H1 (cell line): ENCODE measurements at regions not wholly inside any gene's neighbourhood (a gene's known extent, or its start where the extent isn't known, plus 50 kb on each side); places are given as distances from the start of the nearest gene placed in this dataset.

Experiments used
- CTCF ChIA-PET: fragments of 300-600 bp; sonication (Branson Sonifier 250); formaldehyde crosslinking; loops from one replicate; lab custom pipeline; 2021; ENCODE audit not compliant: partially characterized antibody; lab: Charles Lee
- POLR2A ChIA-PET: fragments of 300-600 bp; sonication (Branson Sonifier 250); formaldehyde crosslinking; loops from one replicate; lab custom pipeline; 2021; ENCODE audit warnings: inconsistent platforms; ENCODE audit not compliant: partially characterized antibody; lab: Charles Lee
- DNase-seq, 2 experiments: peaks; one replicate each; pipeline versions ENCODE4 v3.0.0 to v3.0.0-alpha.2; 2010 to 2022; ENCODE audit warnings: low spot score in 2 of 2, low read depth in 1 of 2, mixed read lengths in 1 of 2
- FAIRE-seq: peaks from 2 replicates; lab custom pipeline; 2011; peaks lifted over from hg19 to GRCh38; lab: Jason Lieb, UNC
- H2AFZ ChIP-seq: 2 replicates; pipeline ENCODE4 v1.8.1; 2012; ENCODE audit warnings: low read length, inconsistent platforms
- H2AK5ac ChIP-seq: 2 replicates; pipeline ENCODE4 v1.6.1; 2013; ENCODE audit warnings: low read depth, low read length
- H2BK120ac ChIP-seq: replicated peaks from 2 replicates; pipeline ENCODE3; 2013; ENCODE audit warnings: low read depth, low read length, inconsistent platforms
- H2BK12ac ChIP-seq: 2 replicates; pipeline ENCODE4 v1.6.1; 2013; ENCODE audit warnings: low read depth, low read length
- H2BK15ac ChIP-seq: 2 replicates; pipeline ENCODE4 v1.6.1; 2013; ENCODE audit warnings: low read length
- H2BK20ac ChIP-seq: 2 replicates; pipeline ENCODE4 v1.6.1; 2013; ENCODE audit warnings: low read length
- H2BK5ac ChIP-seq: 2 replicates; pipeline ENCODE4 v1.6.1; 2013; ENCODE audit warnings: low read depth, low read length
- H3K14ac ChIP-seq: 2 replicates; pipeline ENCODE4 v1.6.1; 2013; ENCODE audit warnings: inconsistent platforms; ENCODE audit not compliant: insufficient read length
- H3K18ac ChIP-seq: 2 replicates; pipeline ENCODE4 v1.6.1; 2013; ENCODE audit warnings: low read length; ENCODE audit errors: extremely low read depth
- H3K23ac ChIP-seq: 2 replicates; pipeline ENCODE4 v1.6.1; 2013; ENCODE audit warnings: inconsistent platforms; ENCODE audit not compliant: insufficient read length
- H3K23me2 ChIP-seq: 2 replicates; pipeline ENCODE4 v1.6.1; 2013; ENCODE audit warnings: low read depth, low read length
- H3K27ac ChIP-seq: 2 replicates; pipeline ENCODE4 v1.6.1; 2011; ENCODE audit warnings: low read depth, low read length, inconsistent platforms
- H3K27me3 ChIP-seq, 4 experiments: replicated peaks in 1 of 4; 1 replicate in 1 of 4; 2 replicates in 3 of 4; pipeline versions ENCODE4 v1.6.1 to v1.8.1; 2011 to 2013; ENCODE audit warnings: low read length in 3 of 4, mild to moderate bottlenecking in 3 of 4, inconsistent platforms in 2 of 4, mixed read lengths in 2 of 4, moderate library complexity in 1 of 4; ENCODE audit not compliant: control insufficient read depth in 3 of 4, insufficient read depth in 3 of 4; ENCODE audit errors: extremely low read depth in 1 of 4
- H3K36me3 ChIP-seq, 4 experiments: 2 replicates each; pipeline versions ENCODE4 v1.6.1 to v1.8.1; 2011 to 2013; ENCODE audit warnings: mild to moderate bottlenecking in 4 of 4, low read length in 3 of 4, moderate library complexity in 2 of 4, control low read depth in 1 of 4, inconsistent platforms in 1 of 4; ENCODE audit not compliant: insufficient read depth in 4 of 4, control insufficient read depth in 2 of 4
- H3K4ac ChIP-seq: replicated peaks from 2 replicates; pipeline ENCODE3; 2013; ENCODE audit warnings: low read length, low read depth, mixed read lengths, inconsistent platforms; ENCODE audit not compliant: insufficient read length
- H3K4me1 ChIP-seq, 4 experiments: replicated peaks in 1 of 4; 1 replicate in 1 of 4; 2 replicates in 3 of 4; pipeline versions ENCODE4 v1.6.1 to v1.8.1; 2011 to 2013; ENCODE audit warnings: low read length in 3 of 4, inconsistent platforms in 2 of 4, mixed read lengths in 1 of 4; ENCODE audit not compliant: insufficient read depth in 4 of 4, control insufficient read depth in 3 of 4
- H3K4me2 ChIP-seq, 2 experiments: 2 replicates each; pipeline versions ENCODE4 v1.6.1 to v1.8.1; 2011 to 2013; ENCODE audit warnings: low read depth in 2 of 2, low read length in 2 of 2, control low read depth in 1 of 2, inconsistent platforms in 1 of 2, mild to moderate bottlenecking in 1 of 2; ENCODE audit not compliant: insufficient read depth in 1 of 2
- H3K4me3 ChIP-seq, 4 experiments: fragments of 200-600, 300-600 bp in 1 of 4; sonication (generic), shearing (Covaris generic), sonication (Bioruptor Twin) in 1 of 4; 2 replicates each; pipeline versions ENCODE4 v1.5.1 to v1.8.1; 2011 to 2016; ENCODE audit warnings: low read length in 4 of 4, low read depth in 3 of 4, control low read depth in 2 of 4, inconsistent platforms in 2 of 4, mild to moderate bottlenecking in 2 of 4, mixed read lengths in 1 of 4, moderate library complexity in 1 of 4; ENCODE audit not compliant: insufficient read depth in 2 of 4; ENCODE audit errors: extremely low read depth in 1 of 4
- H3K56ac ChIP-seq: replicated peaks from 2 replicates; pipeline ENCODE3; 2013; ENCODE audit warnings: low read depth, mild to moderate bottlenecking, mixed read lengths, low read length, inconsistent platforms; ENCODE audit not compliant: insufficient read length
- H3K79me1 ChIP-seq: 2 replicates; pipeline ENCODE4 v1.6.1; 2013; ENCODE audit warnings: low read depth, low read length, control low read depth
- H3K79me2 ChIP-seq, 2 experiments: 2 replicates each; pipeline versions ENCODE4 v1.6.1 to v1.8.1; 2012 to 2013; ENCODE audit warnings: low read length in 2 of 2, mild to moderate bottlenecking in 2 of 2, inconsistent platforms in 1 of 2; ENCODE audit not compliant: insufficient read depth in 2 of 2, control insufficient read depth in 1 of 2
- H3K9ac ChIP-seq, 4 experiments: replicated peaks in 1 of 4; 1 replicate in 1 of 4; 2 replicates in 3 of 4; pipeline versions ENCODE4 v1.6.1 to v1.8.1; 2011 to 2013; ENCODE audit warnings: low read depth in 3 of 4, low read length in 3 of 4, control low read depth in 2 of 4, mild to moderate bottlenecking in 2 of 4, moderate library complexity in 2 of 4, inconsistent platforms in 1 of 4; ENCODE audit errors: extremely low read depth in 1 of 4
- H3K9me3 ChIP-seq, 2 experiments: 2 replicates each; pipeline versions ENCODE4 v1.6.1 to v1.8.1; 2012 to 2013; ENCODE audit warnings: mild to moderate bottlenecking in 2 of 2, moderate library complexity in 2 of 2, control low read depth in 1 of 2, inconsistent platforms in 1 of 2, low read depth in 1 of 2, low read length in 1 of 2, mixed read lengths in 1 of 2; ENCODE audit not compliant: insufficient read depth in 2 of 2
- H4K20me1 ChIP-seq, 2 experiments: replicated peaks in 1 of 2; 2 replicates each; pipeline versions ENCODE3 to v1.8.1; 2011 to 2013; ENCODE audit warnings: inconsistent platforms in 2 of 2, low read length in 2 of 2, mild to moderate bottlenecking in 1 of 2; ENCODE audit not compliant: insufficient read depth in 2 of 2, control insufficient read depth in 1 of 2
- H4K5ac ChIP-seq: 2 replicates; pipeline ENCODE4 v1.6.1; 2013; ENCODE audit warnings: low read length, low read depth, mixed read lengths, inconsistent platforms; ENCODE audit not compliant: insufficient read length
- H4K8ac ChIP-seq: 2 replicates; pipeline ENCODE4 v1.8.0; 2013; ENCODE audit warnings: mild to moderate bottlenecking, moderate library complexity, low read length, inconsistent platforms; ENCODE audit not compliant: insufficient read depth; ENCODE audit errors: extremely low read depth
- H4K91ac ChIP-seq: replicated peaks from 2 replicates; pipeline ENCODE3; 2013; ENCODE audit warnings: low read length, mixed read lengths, inconsistent platforms; ENCODE audit not compliant: insufficient read length
- CHD7 ChIP-seq: fragments of 300-600 bp; sonication (generic); IDR thresholded peaks from 2 replicates; pipeline ENCODE4 v1.7.1; 2012; ENCODE audit warnings: low read length, moderate library complexity, mild to moderate bottlenecking, inconsistent platforms; ENCODE audit not compliant: insufficient replicate concordance

- no peak overlapping the region for H2BK20ac ChIP-seq
- H4K5ac ChIP-seq, result no peak overlapping the region
- no peak overlapping the region for H3K23ac ChIP-seq
- H4K8ac ChIP-seq, result no peak overlapping the region
- no peaks in the 10 kb centered on the region for H3K36me3 ChIP-seq
- H3K56ac ChIP-seq, result no peak overlapping the region
- H3K27ac ChIP-seq, result no peak overlapping the region
- H4K20me1 ChIP-seq, result no peaks in the 10 kb centered on the region
- no peak overlapping the region for H2AFZ ChIP-seq
- no peak overlapping the region for H3K4me3 ChIP-seq
- no peaks in the 10 kb centered on the region for H3K4me1 ChIP-seq
- no peak overlapping the region for H3K4me2 ChIP-seq
- no peak overlapping the region for H3K9ac ChIP-seq
- no peaks in the 10 kb centered on the region for H3K79me2 ChIP-seq
- H2AK5ac ChIP-seq, result no peak overlapping the region
- H2BK12ac ChIP-seq, result no peak overlapping the region
- no peaks in the 10 kb centered on the region for H3K79me1 ChIP-seq
- H2BK5ac ChIP-seq, result no peak overlapping the region
- no peak overlapping the region for H3K4ac ChIP-seq
- H3K18ac ChIP-seq, result no peak overlapping the region
- ChIA-PET CTCF (interaction anchor here (0.7 to 1.9 kb wide), 3 partner anchors 12 to 103 kb away, joined by 3 to 6 read pairs (median 4); no protein-coding TSS in a partner anchor), POLR2A (no interaction called here)
- H3K27me3 ChIP-seq, result no peaks in the 10 kb centered on the region
- DNase-seq (no peak), FAIRE-seq (no peak)
- H3K23me2 ChIP-seq, result no peaks in the 10 kb centered on the region
- no peak overlapping the region for H2BK15ac ChIP-seq
- H3K9me3 ChIP-seq, result no peaks in the 10 kb centered on the region
- no peak for TF ChIP-seq CHD7
- H3K14ac ChIP-seq, result no peak overlapping the region
- H4K91ac ChIP-seq, result no peak overlapping the region
- H2BK120ac ChIP-seq, result no peak overlapping the region
These were observed 646.9 kb upstream of the CDH7 start for GRCh38 chr18:65103864-65104263.
